WI38 (cell line): ENCODE measurements at regions not wholly inside any gene's neighbourhood (a gene's known extent, or its start where the extent isn't known, plus 50 kb on each side); places are given as distances from the start of the nearest gene placed in this dataset.
"Not testable (repeated sequence)": the region's sequence is repeated elsewhere in the genome, so short reads cannot be mapped to it uniquely, and the experiment has no call there.

ENCODE experiments used
- H3K4me3 ChIP-seq: 2 replicates; pipeline ENCODE4 v1.5.1; 2011; ENCODE audit warnings: low read depth, mild to moderate bottlenecking, control low read depth, low read length
- CTCF ChIP-seq: IDR thresholded peaks from 2 replicates; pipeline ENCODE4 v1.5.1; 2012; ENCODE audit warnings: low read depth, mild to moderate bottlenecking, control low read depth, low read length

- TF ChIP-seq CTCF, result no peak
- no peak overlapping the region for H3K4me3 ChIP-seq
Observed at GRCh38 chr12:127494961-127495915, 771.7 kb upstream of the TMEM132C start.

GRCh38 chr12:127496255-127496654, 770.7 kb upstream of the TMEM132C start:
- no peak overlapping the region for H3K4me3 ChIP-seq

GRCh38 chr12:127500512-127501035, 766.4 kb upstream of the TMEM132C start:
- H3K4me3 ChIP-seq, result no peak overlapping the region
- TF ChIP-seq CTCF, result no peak

More at GRCh38 chr12:127496255-127496654, 770.7 kb upstream of the TMEM132C start:
- TF ChIP-seq CTCF, result no peak

- TF ChIP-seq CTCF, result no peak
Observed at GRCh38 chr12:127501916-127502315, 765.1 kb upstream of the TMEM132C start.

GRCh38 chr12:127503246-127503645, 763.7 kb upstream of the TMEM132C start:
- H3K4me3 ChIP-seq, result no peak overlapping the region
- no peak for TF ChIP-seq CTCF

More at GRCh38 chr12:127501916-127502315, 765.1 kb upstream of the TMEM132C start:
- no peak overlapping the region for H3K4me3 ChIP-seq

- not testable (repeated sequence) for H3K4me3 ChIP-seq
Observed at GRCh38 chr12:127503996-127504395, 763.0 kb upstream of the TMEM132C start.

GRCh38 chr12:127504874-127505273, 762.1 kb upstream of the TMEM132C start:
- TF ChIP-seq CTCF, result no peak
- H3K4me3 ChIP-seq, result no peak overlapping the region
